NCI-H1092 treated with DMSO at 0.1 percent for 48 hours (cell line): ENCODE measurements at regions not wholly inside any gene's neighbourhood (a gene's known extent, or its start where the extent isn't known, plus 50 kb on each side); places are given as distances from the start of the nearest gene placed in this dataset.
A peak's percentile ranks its signal among the peaks of the same experiment; 100 is the strongest.
"Not testable (repeated sequence)": the region's sequence is repeated elsewhere in the genome, so short reads cannot be mapped to it uniquely, and the experiment has no call there.

Experiments used
- DNase-seq: peaks from one replicate; lab custom pipeline; 2025; lab: John Stamatoyannopoulos, UW

- DNase-seq = no peak
These were observed 185.0 kb downstream of the UXS1 start for GRCh38 chr2:106009096-106009495.

- DNase-seq = no peak
These were observed 189.2 kb downstream of the UXS1 start for GRCh38 chr2:106004851-106005250.

- no peak for DNase-seq
These were observed 194.7 kb downstream of the UXS1 start for GRCh38 chr2:105999211-105999989.

- no peak for DNase-seq
These were observed 196.4 kb downstream of the UXS1 start for GRCh38 chr2:105997711-105998110.

GRCh38 chr2:105990624-105991023 lies 203.5 kb downstream of the UXS1 start:
- no peak for DNase-seq

- DNase-seq = not testable (repeated sequence)
These were observed 204.3 kb downstream of the UXS1 start for GRCh38 chr2:105989803-105990202.

- no peak for DNase-seq
These were observed 205.0 kb downstream of the UXS1 start for GRCh38 chr2:105989070-105989469.

- DNase-seq = no peak
These were observed 216.3 kb downstream of the UXS1 start for GRCh38 chr2:105977807-105978206.

GRCh38 chr2:105977212-105977611 lies 216.9 kb downstream of the UXS1 start:
- DNase-seq = no peak

GRCh38 chr2:105974812-105975211 lies 219.3 kb downstream of the UXS1 start:
- no peak for DNase-seq

GRCh38 chr2:105972927-105973326 lies 221.2 kb downstream of the UXS1 start:
- no peak for DNase-seq

- no peak for DNase-seq
These were observed 221.9 kb downstream of the UXS1 start for GRCh38 chr2:105972246-105972645.

GRCh38 chr2:105969552-105969951 lies 224.5 kb downstream of the UXS1 start:
- DNase-seq = peak; percentile 6

- DNase-seq = no peak
These were observed 217.5 kb downstream of the NCK2 start for GRCh38 chr2:105962221-105962620.

- DNase-seq = no peak
These were observed 217.0 kb downstream of the NCK2 start for GRCh38 chr2:105961599-105962146.

GRCh38 chr2:105959357-105959756 lies 214.6 kb downstream of the NCK2 start:
- DNase-seq = no peak

- peak; percentile 69 for DNase-seq
These were observed 210.2 kb downstream of the NCK2 start for GRCh38 chr2:105954891-105955290.

- no peak for DNase-seq
These were observed 209.2 kb downstream of the NCK2 start for GRCh38 chr2:105953942-105954341.

GRCh38 chr2:105952131-105952530 lies 207.4 kb downstream of the NCK2 start:
- no peak for DNase-seq

- no peak for DNase-seq
These were observed 206.6 kb downstream of the NCK2 start for GRCh38 chr2:105951384-105951694.

- no peak for DNase-seq
These were observed 206.0 kb downstream of the NCK2 start for GRCh38 chr2:105950521-105951383.

GRCh38 chr2:105943977-105944376 lies 199.3 kb downstream of the NCK2 start:
- DNase-seq = no peak
